Stimulated activated naive CD8-positive, alpha-beta T cell treated with anti-CD3 and anti-CD28 coated beads, Interleukin-15, Interleukin-2, amounts not matched to agents 100 U/mL and 50 U/mL, for 24 hours (primary cell): ENCODE measurements at regions not wholly inside any gene's neighbourhood (a gene's known extent, or its start where the extent isn't known, plus 50 kb on each side); places are given as distances from the start of the nearest gene placed in this dataset.

Experiments used
- ATAC-seq: fragments of 150-1000 bp; cut with Tn5 transposase; one replicate; pipeline ENCODE4 v1.10.0; 2021
- DNase-seq: peaks from one replicate; pipeline ENCODE4 v3.0.0; 2021

- ATAC-seq (no peak), DNase-seq (no peak)
These were observed 124.4 kb downstream of the FBXO15 start for GRCh38 chr18:74023220-74023619.

- DNase-seq (no peak), ATAC-seq (no peak)
These were observed 127.8 kb downstream of the FBXO15 start for GRCh38 chr18:74019864-74020263.

GRCh38 chr18:74013955-74014354 lies 133.7 kb downstream of the FBXO15 start:
- ATAC-seq = no peak
- no peak for DNase-seq

GRCh38 chr18:74012954-74013630 lies 134.5 kb downstream of the FBXO15 start:
- DNase-seq (no peak), ATAC-seq (no peak)

- ATAC-seq (no peak), DNase-seq (no peak)
These were observed 141.5 kb downstream of the FBXO15 start for GRCh38 chr18:74006143-74006542.

GRCh38 chr18:74005320-74006109 lies 142.1 kb downstream of the FBXO15 start:
- DNase-seq (no peak), ATAC-seq (no peak)

- no peak for ATAC-seq
These were observed 155.2 kb downstream of the FBXO15 start for GRCh38 chr18:73992242-73993022.

GRCh38 chr18:73991570-73991969 lies 156.1 kb downstream of the FBXO15 start:
- no peak for DNase-seq

More at GRCh38 chr18:73992242-73993022, 155.2 kb downstream of the FBXO15 start:
- no peak for DNase-seq

GRCh38 chr18:73990258-73990657 lies 157.4 kb downstream of the FBXO15 start:
- ATAC-seq (no peak), DNase-seq (no peak)

More at GRCh38 chr18:73991570-73991969, 156.1 kb downstream of the FBXO15 start:
- ATAC-seq = no peak

- ATAC-seq (no peak), DNase-seq (no peak)
These were observed 160.2 kb downstream of the FBXO15 start for GRCh38 chr18:73987247-73987980.

- ATAC-seq = no peak
- DNase-seq = no peak
These were observed 160.9 kb downstream of the FBXO15 start for GRCh38 chr18:73986711-73987110.

GRCh38 chr18:73985855-73986625 lies 161.6 kb downstream of the FBXO15 start:
- no peak for ATAC-seq

GRCh38 chr18:73983970-73984369 lies 163.7 kb downstream of the FBXO15 start:
- ATAC-seq = no peak

More at GRCh38 chr18:73985855-73986625, 161.6 kb downstream of the FBXO15 start:
- DNase-seq = no peak

GRCh38 chr18:73983496-73983895 lies 164.1 kb downstream of the FBXO15 start:
- ATAC-seq = no peak
- DNase-seq = no peak

More at GRCh38 chr18:73983970-73984369, 163.7 kb downstream of the FBXO15 start:
- no peak for DNase-seq

- DNase-seq (no peak), ATAC-seq (no peak)
These were observed 165.8 kb downstream of the FBXO15 start for GRCh38 chr18:73981796-73982195.

GRCh38 chr18:73980289-73980979 lies 167.2 kb downstream of the FBXO15 start:
- DNase-seq = peak; percentile 7

GRCh38 chr18:73979742-73980141 lies 167.9 kb downstream of the FBXO15 start:
- DNase-seq = no peak
- no peak for ATAC-seq

More at GRCh38 chr18:73980289-73980979, 167.2 kb downstream of the FBXO15 start:
- no peak for ATAC-seq

GRCh38 chr18:73976433-73976832 lies 171.2 kb downstream of the FBXO15 start:
- no peak for ATAC-seq
- no peak for DNase-seq

- DNase-seq (peak; percentile 41), ATAC-seq (peak; percentile 86)
These were observed 172.4 kb downstream of the FBXO15 start for GRCh38 chr18:73975266-73975665.

GRCh38 chr18:73973972-73974371 lies 173.7 kb downstream of the FBXO15 start:
- ATAC-seq (no peak), DNase-seq (no peak)
